Neural crest cell (in vitro differentiated cells): ENCODE measurements at regions not wholly inside any gene's neighbourhood (a gene's known extent, or its start where the extent isn't known, plus 50 kb on each side); places are given as distances from the start of the nearest gene placed in this dataset.

ENCODE experiments used
- DNase-seq: peaks from one replicate; pipeline ENCODE4 v3.0.0; 2021; ENCODE audit warnings: low read depth, mixed read lengths, low spot score
- H3K27ac Mint-ChIP-seq: one replicate; pipeline ENCODE4 v1.8.0; 2021; ENCODE audit warnings: mild to moderate bottlenecking, mixed read lengths; ENCODE audit not compliant: unreplicated experiment
- H3K27me3 Mint-ChIP-seq: 2 replicates; pipeline ENCODE4 v1.8.0; 2021; ENCODE audit warnings: low read depth, mild to moderate bottlenecking, mixed read lengths
- H3K36me3 Mint-ChIP-seq: 2 replicates; pipeline ENCODE4 v1.8.0; 2021; ENCODE audit warnings: low read depth, mild to moderate bottlenecking, mixed read lengths
- H3K4me1 Mint-ChIP-seq: 2 replicates; pipeline ENCODE4 v1.8.0; 2021; ENCODE audit warnings: mixed read lengths
- H3K4me3 Mint-ChIP-seq: one replicate; pipeline ENCODE4 v1.8.0; 2021; ENCODE audit warnings: mild to moderate bottlenecking, mixed read lengths
- H3K9me3 Mint-ChIP-seq: 2 replicates; pipeline ENCODE4 v1.8.0; 2021; ENCODE audit warnings: mixed read lengths
- TF ChIP-seq, protein P1 (sequence below): fragments of 200-600 bp; sonication (generic); conservative IDR thresholded peaks from 2 replicates; pipeline ENCODE4 v1.5.0; 2021; ENCODE audit warnings: antibody characterized with exemption, mild to moderate bottlenecking

DNA sequence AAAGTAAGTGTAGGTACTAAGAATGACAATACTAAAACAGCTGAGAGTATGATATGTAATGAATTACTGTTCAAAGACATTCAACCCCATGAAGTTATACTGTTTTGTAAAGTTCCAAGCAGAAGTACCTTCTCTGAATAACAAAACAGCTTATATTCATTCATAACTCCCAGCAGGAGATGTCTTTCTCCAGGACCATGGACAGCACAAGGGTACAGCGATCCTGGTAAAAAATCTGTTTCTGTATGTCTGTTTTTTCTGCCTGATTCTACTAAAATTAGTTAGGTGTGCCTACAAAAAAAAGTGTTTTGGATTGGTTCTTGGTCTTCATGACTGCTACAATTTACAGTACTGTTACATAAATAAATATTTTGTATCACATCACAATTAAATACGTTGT is 172.5 kb upstream of the SLITRK5 start:
- TF ChIP-seq, protein P1, sequence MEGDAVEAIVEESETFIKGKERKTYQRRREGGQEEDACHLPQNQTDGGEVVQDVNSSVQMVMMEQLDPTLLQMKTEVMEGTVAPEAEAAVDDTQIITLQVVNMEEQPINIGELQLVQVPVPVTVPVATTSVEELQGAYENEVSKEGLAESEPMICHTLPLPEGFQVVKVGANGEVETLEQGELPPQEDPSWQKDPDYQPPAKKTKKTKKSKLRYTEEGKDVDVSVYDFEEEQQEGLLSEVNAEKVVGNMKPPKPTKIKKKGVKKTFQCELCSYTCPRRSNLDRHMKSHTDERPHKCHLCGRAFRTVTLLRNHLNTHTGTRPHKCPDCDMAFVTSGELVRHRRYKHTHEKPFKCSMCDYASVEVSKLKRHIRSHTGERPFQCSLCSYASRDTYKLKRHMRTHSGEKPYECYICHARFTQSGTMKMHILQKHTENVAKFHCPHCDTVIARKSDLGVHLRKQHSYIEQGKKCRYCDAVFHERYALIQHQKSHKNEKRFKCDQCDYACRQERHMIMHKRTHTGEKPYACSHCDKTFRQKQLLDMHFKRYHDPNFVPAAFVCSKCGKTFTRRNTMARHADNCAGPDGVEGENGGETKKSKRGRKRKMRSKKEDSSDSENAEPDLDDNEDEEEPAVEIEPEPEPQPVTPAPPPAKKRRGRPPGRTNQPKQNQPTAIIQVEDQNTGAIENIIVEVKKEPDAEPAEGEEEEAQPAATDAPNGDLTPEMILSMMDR: no peak
- Mint-ChIP-seq H3K4me1 (no peaks in the 10 kb centered on the region), H3K27me3 (peaks cover 7% of the 10 kb centered on the region), H3K9me3 (no peaks in the 10 kb centered on the region), H3K27ac (no peak overlapping the region), H3K4me3 (no peak overlapping the region), H3K36me3 (no peaks in the 10 kb centered on the region)
- DNase-seq: peak; percentile 35

DNA sequence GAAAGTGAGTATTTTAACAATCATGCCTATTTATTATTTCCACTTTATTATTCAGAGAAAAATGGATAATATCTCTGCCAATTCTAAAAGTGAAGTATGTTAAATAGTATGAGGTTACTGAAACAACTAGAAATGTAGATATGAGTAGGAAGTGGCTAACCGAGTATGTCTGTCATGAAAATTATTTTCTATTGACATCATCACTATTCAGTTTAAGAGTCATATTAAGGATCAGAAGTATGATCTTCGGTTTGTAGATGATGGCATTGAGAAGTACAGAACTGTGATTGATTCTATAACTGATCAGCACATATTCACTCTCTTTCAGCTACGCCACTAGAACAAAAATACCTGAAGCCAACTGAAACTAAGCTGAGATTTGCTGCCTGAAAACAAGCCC is 146.4 kb upstream of the SLITRK5 start:
- Mint-ChIP-seq H3K4me1 (no peaks in the 10 kb centered on the region), H3K27me3 (no peaks in the 10 kb centered on the region), H3K9me3 (peaks cover 10% of the 10 kb centered on the region), H3K4me3 (no peak overlapping the region), H3K36me3 (peaks cover 3% of the 10 kb centered on the region), H3K27ac (no peak overlapping the region)
- no peak for DNase-seq
- TF ChIP-seq, protein P1: no peak

DNA sequence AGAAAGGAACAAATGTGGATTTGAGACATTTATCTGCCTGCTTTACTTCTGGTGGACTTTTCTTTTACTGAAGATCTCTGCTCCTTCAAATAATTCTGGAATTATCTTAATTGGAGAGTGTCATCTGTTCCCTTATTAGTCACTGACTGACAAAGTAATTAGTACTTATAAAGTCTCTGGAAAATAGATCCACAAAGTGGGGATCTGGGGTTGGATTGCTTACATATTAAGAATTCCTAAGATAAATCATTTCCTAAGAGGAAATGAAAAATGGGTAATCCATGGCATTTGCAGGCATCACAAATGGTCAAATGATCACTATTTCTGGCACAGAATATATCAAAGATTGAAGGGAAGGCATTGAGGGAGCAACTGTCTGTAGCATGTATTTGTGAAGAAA is 137.4 kb upstream of the SLITRK5 start:
- H3K4me1 Mint-ChIP-seq: no peaks in the 10 kb centered on the region
- no peak overlapping the region for H3K4me3 Mint-ChIP-seq
- TF ChIP-seq, protein P1: no peak

DNA sequence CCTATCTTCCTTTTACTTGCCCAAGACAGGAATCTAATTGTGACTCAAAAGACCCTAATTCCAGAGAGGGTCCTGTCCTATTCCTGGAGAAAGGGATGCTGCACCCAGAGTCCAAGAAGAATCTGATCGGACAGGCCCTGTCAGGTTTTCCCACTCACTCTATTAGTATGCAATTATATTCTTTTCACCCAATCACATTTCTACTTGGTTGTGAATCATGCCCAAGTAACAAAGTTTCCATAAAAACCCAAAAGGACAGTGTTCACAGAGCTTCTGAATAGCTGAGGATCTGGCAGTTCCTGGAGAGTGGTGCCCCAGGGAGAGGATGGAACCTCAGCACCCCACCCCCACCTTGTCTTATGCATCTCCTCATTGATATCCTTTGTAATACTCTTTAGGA is 135.3 kb upstream of the SLITRK5 start:
- Mint-ChIP-seq H3K27ac (no peak overlapping the region), H3K9me3 (no peaks in the 10 kb centered on the region), H3K4me1 (no peaks in the 10 kb centered on the region), H3K4me3 (no peak overlapping the region), H3K27me3 (no peaks in the 10 kb centered on the region), H3K36me3 (no peaks in the 10 kb centered on the region)
- TF ChIP-seq, protein P1: no peak
- DNase-seq: no peak

More for the DNA sequence above, 137.4 kb upstream of the SLITRK5 start:
- Mint-ChIP-seq H3K27me3 (no peaks in the 10 kb centered on the region), H3K27ac (no peak overlapping the region), H3K36me3 (no peaks in the 10 kb centered on the region), H3K9me3 (no peaks in the 10 kb centered on the region)
- no peak for DNase-seq

DNA sequence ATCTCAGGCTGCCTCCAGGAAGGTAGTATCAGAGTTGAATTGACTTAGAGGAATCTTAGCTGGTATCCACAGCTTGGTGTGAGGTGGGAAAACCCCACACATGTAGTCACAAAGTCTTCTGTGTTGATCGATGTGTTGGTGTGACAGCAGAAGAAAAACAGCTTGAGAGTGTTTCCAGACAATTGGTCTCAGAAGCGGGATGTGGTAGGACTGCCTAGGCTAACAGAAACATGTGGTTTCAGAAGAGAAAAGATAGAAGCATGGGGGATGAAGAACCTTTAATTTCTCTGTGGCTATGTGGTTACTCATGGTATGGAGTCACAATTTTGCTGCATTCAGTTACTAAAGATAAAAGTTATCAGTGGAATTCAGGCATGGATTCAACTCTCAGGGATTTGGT is 134.7 kb upstream of the SLITRK5 start:
- H3K4me3 Mint-ChIP-seq: no peak overlapping the region
- H3K27ac Mint-ChIP-seq: no peak overlapping the region
- TF ChIP-seq, protein P1: no peak
- DNase-seq: no peak
- H3K36me3 Mint-ChIP-seq: no peaks in the 10 kb centered on the region
- no peaks in the 10 kb centered on the region for H3K27me3 Mint-ChIP-seq
- H3K4me1 Mint-ChIP-seq: no peaks in the 10 kb centered on the region
- no peaks in the 10 kb centered on the region for H3K9me3 Mint-ChIP-seq

DNA sequence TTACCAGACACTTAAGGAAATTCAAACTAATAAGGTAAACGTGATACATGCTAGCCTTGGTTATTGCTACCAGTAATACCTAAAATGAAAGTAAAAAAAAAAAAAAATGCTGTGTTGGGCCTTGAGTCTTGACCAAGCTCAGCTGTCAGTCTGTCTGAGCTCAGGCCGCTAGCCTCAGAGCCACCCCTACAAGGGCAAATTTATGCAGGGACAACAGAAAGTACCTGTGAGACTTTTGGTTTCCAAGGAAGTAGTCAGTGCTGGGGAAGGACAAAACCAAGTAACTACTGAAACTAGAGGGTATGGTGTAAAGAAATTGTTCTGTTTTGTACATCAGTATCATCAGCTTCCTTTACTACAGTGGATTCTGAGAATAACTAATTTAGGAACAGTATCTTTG is 134.3 kb upstream of the SLITRK5 start:
- TF ChIP-seq, protein P1: no peak
- Mint-ChIP-seq H3K9me3 (no peaks in the 10 kb centered on the region), H3K4me1 (no peaks in the 10 kb centered on the region), H3K27me3 (no peaks in the 10 kb centered on the region), H3K4me3 (no peak overlapping the region), H3K27ac (no peak overlapping the region), H3K36me3 (no peaks in the 10 kb centered on the region)
- DNase-seq: no peak
